SK-N-SH (cell line): ENCODE measurements at regions not wholly inside any gene's neighbourhood (a gene's known extent, or its start where the extent isn't known, plus 50 kb on each side); places are given as distances from the start of the nearest gene placed in this dataset.

Source experiments
- CTCF ChIA-PET: fragments of 300-600, 350-600 bp; formaldehyde crosslinking; extraction: SDS; loops from one replicate; lab custom pipeline; 2021; lab: Yijun Ruan, JAX
- POLR2A ChIA-PET: fragments of 350-600 bp; sonication (Branson Sonifier 250); formaldehyde crosslinking; extraction: SDS; loops from one replicate; lab custom pipeline; 2020; ENCODE audit warnings: antibody characterized with exemption, inconsistent platforms; lab: Yijun Ruan, JAX
- DNase-seq: peaks from one replicate; pipeline ENCODE4 v3.0.0; 2012
- H2AFZ ChIP-seq: fragments of 200-600 bp; sonication (generic); 2 replicates; pipeline ENCODE4 v1.8.1; 2016; ENCODE audit warnings: antibody characterized with exemption, mild to moderate bottlenecking, low read depth
- H3F3A ChIP-seq: fragments of 200-600 bp; sonication (generic); replicated peaks from 2 replicates; pipeline ENCODE3; 2016; ENCODE audit warnings: antibody characterized with exemption, mild to moderate bottlenecking; ENCODE audit not compliant: insufficient read depth
- H3K27ac ChIP-seq, 2 experiments: fragments of 200-500 bp in 1 of 2; fragments of 200-600 bp in 1 of 2; sonication (Bioruptor generic) in 1 of 2; sonication (generic), shearing (Covaris generic) in 1 of 2; 2 replicates each; pipeline versions ENCODE4 v1.5.1 to v1.6.1; 2014 to 2016; ENCODE audit warnings: low read depth in 2 of 2, inconsistent platforms in 1 of 2, low read length in 1 of 2, mild to moderate bottlenecking in 1 of 2, mixed read lengths in 1 of 2
- H3K27me3 ChIP-seq: fragments of 200-600 bp; sonication (generic), shearing (Covaris generic); 2 replicates; pipeline ENCODE4 v1.6.1; 2016; ENCODE audit warnings: mixed run types; ENCODE audit not compliant: insufficient read depth
- H3K36me3 ChIP-seq, 2 experiments: fragments of 200-500 bp in 1 of 2; fragments of 200-600 bp in 1 of 2; sonication (Bioruptor generic) in 1 of 2; sonication (generic) in 1 of 2; replicated peaks in 1 of 2; 2 replicates each; pipeline versions ENCODE3 to v1.5.1; 2014 to 2016; ENCODE audit warnings: low read length in 1 of 2, mild to moderate bottlenecking in 1 of 2; ENCODE audit not compliant: insufficient read depth in 2 of 2, control insufficient read depth in 1 of 2
- H3K4me1 ChIP-seq, 2 experiments: fragments of 200-500 bp in 1 of 2; fragments of 200-600 bp in 1 of 2; sonication (Bioruptor generic) in 1 of 2; sonication (generic), shearing (Covaris generic) in 1 of 2; 2 replicates each; pipeline versions ENCODE4 v1.5.1 to v1.6.1; 2014 to 2016; ENCODE audit warnings: low read depth in 1 of 2, low read length in 1 of 2, mixed run types in 1 of 2; ENCODE audit not compliant: insufficient read depth in 2 of 2, control insufficient read depth in 1 of 2
- H3K4me2 ChIP-seq: fragments of 200-600 bp; sonication (generic), shearing (Covaris generic); 2 replicates; pipeline ENCODE4 v1.6.1; 2017; ENCODE audit warnings: mixed run types
- H3K4me3 ChIP-seq, 2 experiments: fragments of 200-500 bp in 1 of 2; fragments of 200-600 bp in 1 of 2; sonication (Bioruptor generic) in 1 of 2; sonication (generic), shearing (Covaris generic) in 1 of 2; 2 replicates each; pipeline versions ENCODE4 v1.5.1 to v1.8.1; 2014 to 2016; ENCODE audit warnings: low read depth in 2 of 2, inconsistent platforms in 1 of 2, low read length in 1 of 2, mild to moderate bottlenecking in 1 of 2, mixed read lengths in 1 of 2, moderate library complexity in 1 of 2
- H3K79me2 ChIP-seq: fragments of 200-600 bp; sonication (generic); 2 replicates; pipeline ENCODE4 v1.8.1; 2017; ENCODE audit warnings: mild to moderate bottlenecking; ENCODE audit not compliant: insufficient read depth
- H3K9ac ChIP-seq: fragments of 200-600 bp; sonication (generic); 2 replicates; pipeline ENCODE4 v1.6.1; 2017; ENCODE audit warnings: mixed run types
- H3K9me2 ChIP-seq: fragments of 200-600 bp; sonication (generic); 2 replicates; pipeline ENCODE4 v1.6.1; 2017; ENCODE audit warnings: mixed run types
- H3K9me3 ChIP-seq: fragments of 200-600 bp; sonication (generic); 2 replicates; pipeline ENCODE4 v1.6.1; 2017; ENCODE audit warnings: mixed run types, mild to moderate bottlenecking, moderate library complexity
- H4K20me1 ChIP-seq: fragments of 200-600 bp; sonication (generic); 2 replicates; pipeline ENCODE4 v1.6.1; 2017; ENCODE audit warnings: mild to moderate bottlenecking, mixed run types; ENCODE audit not compliant: insufficient read depth
- CHD2 ChIP-seq: fragments of 150-350 bp; IDR thresholded peaks from 2 replicates; pipeline ENCODE4 v1.6.1; 2018; ENCODE audit warnings: low read length; ENCODE audit not compliant: partially characterized antibody
- EP300 ChIP-seq, 2 experiments: IDR thresholded peaks; 2 replicates each; pipeline versions ENCODE4 v1.4.0 to v1.6.1; 2012; ENCODE audit warnings: borderline replicate concordance in 1 of 2, low read depth in 1 of 2, low read length in 1 of 2
- EZH2phosphoT487 ChIP-seq: fragments of 200-600 bp; sonication (generic); IDR thresholded peaks from 2 replicates; pipeline ENCODE4 v1.6.1; 2017; ENCODE audit warnings: low read depth, mixed run types, mild to moderate bottlenecking, antibody characterized with exemption, moderate library complexity, borderline replicate concordance
- FOSL2 ChIP-seq: IDR thresholded peaks from 2 replicates; pipeline ENCODE4 v1.4.0; 2012; ENCODE audit warnings: low read depth, mild to moderate bottlenecking, moderate library complexity, borderline replicate concordance
- FOXJ3 ChIP-seq: sonication (generic); formaldehyde crosslinking; IDR thresholded peaks from 2 replicates; pipeline ENCODE4 v1.5.1; 2020; ENCODE audit warnings: mild to moderate bottlenecking, missing genetic modification reagents
- FOXM1 ChIP-seq: IDR thresholded peaks from 2 replicates; pipeline ENCODE4 v1.4.0; 2012; ENCODE audit warnings: low read depth, mild to moderate bottlenecking
- JUND ChIP-seq: IDR thresholded peaks from 2 replicates; pipeline ENCODE4 v1.4.0; 2012
- MEF2A ChIP-seq: IDR thresholded peaks from 2 replicates; pipeline ENCODE4 v1.4.0; 2012; ENCODE audit warnings: low read depth, borderline replicate concordance
- MXI1 ChIP-seq: IDR thresholded peaks from 2 replicates; pipeline ENCODE4 v1.6.1; 2012; ENCODE audit warnings: mild to moderate bottlenecking, low read depth, low read length, improper control_type of control experiment
- NFIC ChIP-seq: IDR thresholded peaks from 2 replicates; pipeline ENCODE4 v1.4.0; 2012; ENCODE audit warnings: borderline replicate concordance
- NRF1 ChIP-seq: IDR thresholded peaks from 2 replicates; pipeline ENCODE4 v1.6.1; 2012; ENCODE audit warnings: low read depth, mild to moderate bottlenecking, low read length
- PBX3 ChIP-seq: IDR thresholded peaks from 2 replicates; pipeline ENCODE4; 2012
- POLR2AphosphoS5 ChIP-seq: IDR thresholded peaks from 2 replicates; pipeline ENCODE4 v1.6.1; 2012; ENCODE audit warnings: low read depth, low read length
- RXRA ChIP-seq: IDR thresholded peaks from 2 replicates; pipeline ENCODE4 v1.4.0; 2012; ENCODE audit warnings: low read depth, mild to moderate bottlenecking, borderline replicate concordance
- SIN3A ChIP-seq: IDR thresholded peaks from 2 replicates; pipeline ENCODE4 v1.6.1; 2012; ENCODE audit warnings: low read depth, mild to moderate bottlenecking, low read length, moderate library complexity, borderline replicate concordance
- SMC3 ChIP-seq: IDR thresholded peaks from 2 replicates; pipeline ENCODE4 v1.6.1; 2012; ENCODE audit warnings: low read depth, low read length, improper control_type of control experiment
- TAF1 ChIP-seq: IDR thresholded peaks from 2 replicates; pipeline ENCODE4 v1.6.1; 2012; ENCODE audit warnings: low read depth, mild to moderate bottlenecking, low read length, moderate library complexity, borderline replicate concordance
- TCF12 ChIP-seq: IDR thresholded peaks from 2 replicates; pipeline ENCODE4 v1.4.0; 2012
- TEAD4 ChIP-seq: IDR thresholded peaks from 2 replicates; pipeline ENCODE4 v1.4.0; 2012; ENCODE audit warnings: mild to moderate bottlenecking, borderline replicate concordance; ENCODE audit not compliant: insufficient read depth
- USF2 ChIP-seq: fragments of 150-350 bp; IDR thresholded peaks from 2 replicates; pipeline ENCODE4 v1.6.1; 2017; ENCODE audit warnings: antibody characterized with exemption, low read length, low read depth, borderline replicate concordance
- WGBS: methylation state at CpG from one replicate; pipeline ENCODE4 v1.1.6; 2017; ENCODE audit warnings: low lambda C conversion rate; 5-methylcytosine and 5-hydroxymethylcytosine counted together

DNA sequence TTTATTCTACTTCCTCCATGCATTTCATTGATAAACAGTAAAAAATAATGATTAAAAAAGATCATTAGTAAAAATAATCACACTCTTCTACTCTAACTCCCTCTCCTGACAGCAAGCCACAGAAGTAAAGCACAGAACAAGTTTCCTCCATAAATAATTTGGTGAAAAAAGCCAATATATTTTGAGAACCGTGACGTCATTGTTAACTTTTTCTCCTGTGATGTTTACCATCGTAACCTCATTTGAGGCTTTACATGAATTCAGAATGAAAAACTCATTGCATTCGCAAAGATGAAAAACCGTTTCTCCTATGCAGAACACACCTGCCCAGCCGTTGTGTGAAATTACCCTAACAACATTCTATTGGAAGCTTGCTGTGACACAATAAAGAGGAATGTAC lies 120.7 kb downstream of the NSUN3 start (continued):
- TF ChIP-seq TCF12 (no peak), SIN3A (no peak)

DNA sequence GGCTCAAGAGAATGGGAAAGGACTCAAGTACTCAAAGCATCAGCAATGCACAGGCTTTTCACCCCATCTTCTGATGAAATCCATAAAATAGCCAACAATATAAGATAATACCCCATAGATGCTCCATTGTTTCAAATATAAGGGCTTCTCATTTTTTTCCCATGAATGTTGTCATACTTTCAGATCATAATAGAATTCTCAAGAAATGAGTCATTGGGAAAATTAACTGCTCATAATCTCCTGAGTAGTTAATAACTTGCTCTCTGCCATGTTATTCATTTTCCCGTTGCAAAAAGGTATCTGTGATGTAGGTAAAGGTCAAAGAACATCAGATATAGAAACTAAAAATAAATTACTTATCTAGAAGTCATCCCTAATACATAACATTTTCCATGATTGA lies 121.9 kb downstream of the NSUN3 start:
- no peak for DNase-seq
- 0 out of 2 replicates have a peak overlapping the region, but pooled peaks have one; percentile 49 for H2AFZ ChIP-seq
- no peak overlapping the region for H3K4me3 ChIP-seq
- H3K27me3 ChIP-seq = no peaks in the 10 kb centered on the region
- peak overlapping the region; percentile 60 for H3K4me2 ChIP-seq
- no peaks in the 10 kb centered on the region for H3K79me2 ChIP-seq
- H3K9ac ChIP-seq = peak overlapping the region; percentile 38; the same call in 1 of the 2 replicates
- WGBS = 3% methylated on average over 1 of the region's 1 CpG
- H3K9me2 ChIP-seq = no peaks in the 10 kb centered on the region
- ChIA-PET CTCF (no interaction called here), POLR2A (no interaction called here)
- H4K20me1 ChIP-seq = no peaks in the 10 kb centered on the region
- H3K27ac ChIP-seq = peak overlapping the region in 1 of 2 experiments; percentile 80; a peak in 3 of 4 replicates
- TF ChIP-seq TCF12 = peak; percentile 40; the same call in 1 of the 2 replicates
- TF ChIP-seq EP300 (IDR thresholded peaks at IDR 0.05; ENCODE audit: borderline replicate concordance in 1 of 2, low read depth in 1 of 2, low read length in 1 of 2) = peak in 1 of 2 experiments; percentile 52; a peak in 1 of 4 replicates
- peak; percentile 32; the same call in 1 of the 2 replicates for TF ChIP-seq MEF2A
- TF ChIP-seq FOXJ3 (CRISPR knock-in tag) = no peak
- peak; percentile 72 for TF ChIP-seq JUND
- no peak for TF ChIP-seq TAF1
- TF ChIP-seq FOSL2 = peak; percentile 46; the same call in 1 of the 2 replicates
- no peaks in the 10 kb centered on the region for H3K9me3 ChIP-seq
- no peaks in the 10 kb centered on the region for H3K36me3 ChIP-seq
- peaks cover 27% of the 10 kb centered on the region for H3F3A ChIP-seq
- H3K4me1 ChIP-seq = peaks cover 0 to 17% of the 10 kb centered on the region in 2 experiments; a peak in 3 of 4 replicates

DNA sequence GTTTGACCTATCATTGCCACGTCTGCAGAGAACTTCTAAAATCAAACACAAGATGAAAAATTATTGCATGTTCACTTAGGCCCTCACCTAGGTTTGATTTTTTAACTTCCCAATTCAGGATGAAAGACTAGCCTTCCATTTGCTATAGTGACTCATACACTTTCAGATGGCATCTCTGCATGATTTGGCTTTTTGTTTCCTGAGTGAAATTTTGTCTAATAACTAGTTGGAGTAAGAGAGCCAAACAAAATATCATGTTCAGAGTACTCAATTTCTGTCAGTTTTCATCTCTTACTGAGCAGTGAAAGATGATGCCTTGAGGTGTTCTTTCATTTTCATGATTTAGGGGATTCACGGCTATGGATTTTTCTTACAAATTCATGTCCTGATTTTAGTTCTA lies 122.9 kb downstream of the NSUN3 start:
- TF ChIP-seq USF2 (no peak), TEAD4 (peak; percentile 41; the same call in 1 of the 2 replicates), MEF2A (no peak), EZH2phosphoT487 (no peak), NFIC (peak; percentile 68; the same call in 1 of the 2 replicates), PBX3 (peak; percentile 78), FOSL2 (peak; percentile 74), EP300 (IDR thresholded peaks at IDR 0.05; ENCODE audit: borderline replicate concordance in 1 of 2, low read depth in 1 of 2, low read length in 1 of 2) (0 out of 4 replicates have a peak, but pooled peaks of 1 of the 2 experiments have one; percentile 57), FOXM1 (no peak), SMC3 (no peak), POLR2AphosphoS5 (0 out of 2 replicates have a peak, but pooled peaks have one; percentile 15), JUND (peak; percentile 78), RXRA (0 out of 2 replicates have a peak, but pooled peaks have one; percentile 29), MXI1 (no peak), CHD2 (no peak), TCF12 (peak; percentile 62), NRF1 (no peak)
- H3K27me3 ChIP-seq = no peaks in the 10 kb centered on the region
- WGBS = 33% methylated on average over 2 of the region's 2 CpGs
- H3K9ac ChIP-seq = peak overlapping the region; percentile 38; the same call in 1 of the 2 replicates
- no peak for DNase-seq
- peaks cover 0 to 17% of the 10 kb centered on the region in 2 experiments; a peak in 3 of 4 replicates for H3K4me1 ChIP-seq
- H3K9me2 ChIP-seq = no peaks in the 10 kb centered on the region
- H3K4me2 ChIP-seq = peak overlapping the region; percentile 60
- no peaks in the 10 kb centered on the region for H3K9me3 ChIP-seq
- H2AFZ ChIP-seq = peak overlapping the region; percentile 54
- H3K36me3 ChIP-seq = no peaks in the 10 kb centered on the region
- no peaks in the 10 kb centered on the region for H3K79me2 ChIP-seq
- CTCF ChIA-PET = no interaction called here
- peak overlapping the region in 1 of 2 experiments; percentile 80; a peak in 3 of 4 replicates for H3K27ac ChIP-seq
- POLR2A ChIA-PET = no interaction called here
- H3K4me3 ChIP-seq = peak overlapping the region in 1 of 2 experiments; percentile 24; a peak in 2 of 4 replicates
- no peaks in the 10 kb centered on the region for H4K20me1 ChIP-seq
- H3F3A ChIP-seq = peaks cover 27% of the 10 kb centered on the region
